GM18951 (cell line): ENCODE measurements at regions not wholly inside any gene's neighbourhood (a gene's known extent, or its start where the extent isn't known, plus 50 kb on each side); places are given as distances from the start of the nearest gene placed in this dataset.

Source experiments
- POLR2A ChIP-seq: IDR thresholded peaks from 4 replicates; pipeline ENCODE4 v1.6.1; 2011; ENCODE audit warnings: mild to moderate bottlenecking; ENCODE audit not compliant: insufficient read length, insufficient read depth; ENCODE audit errors: extremely low read depth
- in situ Hi-C: fragments of 300-500 bp; cut with MboI; formaldehyde crosslinking; loops from one replicate; pipeline ENCODE4 v1.12.0; 2022; ENCODE audit warnings: low sequenced_read_pairs, mixed read lengths, inconsistent platforms; ENCODE audit not compliant: unreplicated experiment

- TF ChIP-seq POLR2A, result no peak
- in situ Hi-C loops, result no loop called here
Measured at GRCh38 chr1:80778094-80778840, 1022.5 kb upstream of the ADGRL2 start.

DNA sequence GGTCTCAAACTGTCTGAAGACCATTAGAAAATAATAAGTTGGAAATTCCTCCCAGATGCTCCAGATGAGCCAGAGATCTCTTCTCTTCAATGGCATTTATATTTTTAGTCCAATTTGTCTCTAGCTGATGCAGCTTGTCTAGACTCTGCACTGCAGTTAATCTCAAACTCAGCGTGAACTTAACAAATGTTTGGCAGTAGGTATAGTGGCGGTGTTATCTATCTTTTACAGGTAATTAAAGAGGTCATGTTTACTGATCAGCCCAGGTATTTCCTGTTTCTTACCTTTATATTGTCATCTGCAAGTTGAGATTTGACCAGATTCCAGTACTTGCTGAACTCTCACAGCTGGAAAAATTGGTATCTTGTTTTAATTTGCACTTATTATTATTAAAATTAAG lies 1024.5 kb upstream of the ADGRL2 start:
- in situ Hi-C loops, result no loop called here
- TF ChIP-seq POLR2A, result no peak

DNA sequence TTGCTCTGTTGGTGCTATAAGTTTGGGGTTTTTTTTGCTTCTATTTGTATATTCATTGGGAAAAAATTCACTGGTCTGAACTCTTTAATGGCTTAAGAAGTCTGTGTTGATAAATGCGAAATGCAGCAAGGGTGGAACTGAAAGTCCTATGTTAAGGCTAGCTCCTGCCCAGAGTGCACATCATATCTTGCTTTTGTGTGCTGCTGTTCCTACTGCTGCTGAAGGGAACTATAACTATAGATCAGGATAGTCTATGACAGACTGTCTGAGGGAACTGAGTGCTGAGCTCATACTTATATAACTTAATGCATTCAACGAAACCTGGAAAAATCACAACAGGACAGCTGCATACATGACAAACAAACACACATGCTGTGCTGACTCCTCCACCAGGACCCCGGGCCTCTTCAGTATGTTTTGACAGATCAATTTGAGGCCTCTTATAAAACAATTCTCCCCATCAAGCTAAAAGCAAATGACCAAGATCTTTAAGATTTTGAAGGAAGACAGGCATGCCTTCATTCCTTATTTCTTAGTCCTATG lies 1031.5 kb upstream of the ADGRL2 start:
- in situ Hi-C loops, result no loop called here
- TF ChIP-seq POLR2A, result no peak

GRCh38 chr1:80767711-80768110 lies 1033.0 kb upstream of the ADGRL2 start:
- no peak for TF ChIP-seq POLR2A
- in situ Hi-C loops, result no loop called here

DNA sequence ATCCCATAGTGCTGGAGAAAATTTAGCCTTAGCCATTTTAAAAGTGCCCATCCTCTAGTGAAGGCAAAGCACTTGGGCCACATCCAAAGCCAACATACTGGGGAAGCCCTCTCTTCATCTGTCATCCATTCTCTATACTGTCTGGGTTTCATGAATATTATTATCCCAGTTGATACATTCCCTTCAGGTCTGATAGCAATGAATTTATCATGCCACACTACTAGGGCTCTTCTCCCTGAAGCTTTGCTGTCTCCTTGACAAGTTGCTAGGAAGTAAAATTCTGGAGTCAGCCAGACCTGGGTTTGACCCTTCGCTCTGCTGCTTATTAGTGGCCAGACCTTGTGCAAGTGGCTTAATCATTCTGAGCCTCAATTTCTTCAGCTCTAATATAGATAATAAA lies 1041.4 kb upstream of the ADGRL2 start:
- in situ Hi-C loops, result no loop called here

GRCh38 chr1:80755944-80756343 lies 1044.8 kb upstream of the ADGRL2 start:
- TF ChIP-seq POLR2A, result no peak
- in situ Hi-C loops, result no loop called here

More for the DNA sequence above, 1041.4 kb upstream of the ADGRL2 start:
- no peak for TF ChIP-seq POLR2A

DNA sequence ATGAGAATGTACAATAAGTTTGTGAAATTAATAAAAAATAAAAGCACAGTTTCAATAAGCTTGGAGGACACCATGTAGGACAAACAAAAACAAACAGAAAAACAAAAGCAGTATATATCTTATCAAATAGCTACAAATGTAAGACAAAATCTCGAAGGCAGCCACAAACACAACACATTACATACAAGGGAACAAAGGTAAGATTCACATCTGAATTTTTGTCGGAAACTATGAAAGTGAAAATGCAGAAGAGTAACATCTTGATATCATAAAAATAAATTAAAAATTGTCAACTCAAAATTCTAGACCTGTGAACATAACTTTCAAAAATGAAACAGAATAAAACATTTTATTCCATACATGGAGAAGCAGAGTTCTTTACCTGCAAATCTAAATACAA lies 1049.5 kb upstream of the ADGRL2 start:
- in situ Hi-C loops, result no loop called here
- TF ChIP-seq POLR2A, result no peak

DNA sequence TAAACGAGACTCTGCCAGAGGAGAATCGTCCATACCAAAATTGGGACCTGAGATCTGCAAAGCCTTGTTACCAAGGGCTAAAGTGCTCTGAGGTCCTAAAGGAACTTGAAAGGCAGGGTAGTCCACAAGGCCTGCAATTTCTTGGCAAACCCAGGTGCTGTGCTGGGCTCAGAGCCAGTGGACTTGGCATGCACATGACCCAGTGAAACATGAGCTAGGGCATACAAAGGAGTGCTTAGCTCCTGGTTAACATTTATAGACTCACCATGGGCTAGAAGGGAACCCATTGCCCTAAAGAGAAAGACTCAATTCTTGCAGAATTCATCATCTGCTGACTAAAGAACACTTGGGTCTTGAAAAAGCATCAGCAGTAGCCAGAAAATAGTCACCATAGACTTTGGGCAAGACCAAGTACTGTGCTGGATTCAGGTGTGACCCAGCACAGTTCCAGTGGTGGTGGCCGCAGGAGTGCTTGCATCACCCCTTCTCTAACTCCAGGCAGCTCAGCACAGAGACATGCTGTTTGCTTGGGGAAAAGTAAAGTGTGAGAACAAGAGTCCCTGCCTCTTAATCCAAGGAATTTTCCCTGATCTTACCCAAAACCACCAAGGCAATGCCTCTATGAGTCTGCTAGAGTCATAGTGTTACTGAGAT lies 1069.4 kb upstream of the ADGRL2 start:
- TF ChIP-seq POLR2A, result no peak
- in situ Hi-C loops, result no loop called here

- in situ Hi-C loops, result no loop called here
- TF ChIP-seq POLR2A, result no peak
Measured at GRCh38 chr1:80722611-80723010, 1078.1 kb upstream of the ADGRL2 start.

GRCh38 chr1:80706526-80706925 lies 1094.2 kb upstream of the ADGRL2 start:
- in situ Hi-C loops, result no loop called here
- no peak for TF ChIP-seq POLR2A

DNA sequence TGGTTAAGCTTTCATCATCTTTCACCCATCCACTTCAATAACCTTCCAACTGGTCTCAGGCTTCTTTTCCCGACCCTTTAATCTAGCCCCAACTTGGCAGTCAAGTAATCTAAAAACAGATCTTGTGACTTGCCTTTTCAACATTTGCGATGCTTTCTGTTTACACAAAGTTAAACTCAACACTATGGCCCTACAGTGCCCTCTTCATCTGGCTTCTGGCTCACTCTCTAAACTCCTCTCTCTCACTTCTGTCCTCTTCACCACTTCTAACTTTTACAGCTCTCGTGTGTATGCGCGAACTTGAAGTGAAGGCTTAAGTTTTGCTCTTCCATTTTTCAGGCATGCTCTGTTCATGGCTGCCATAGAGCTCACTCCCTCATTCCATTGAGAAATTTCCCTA lies 1122.3 kb upstream of the ADGRL2 start:
- in situ Hi-C loops, result no loop called here
- TF ChIP-seq POLR2A, result no peak

- in situ Hi-C loops, result no loop called here
- TF ChIP-seq POLR2A, result no peak
Measured at GRCh38 chr1:80675454-80675853, 1125.3 kb upstream of the ADGRL2 start.

DNA sequence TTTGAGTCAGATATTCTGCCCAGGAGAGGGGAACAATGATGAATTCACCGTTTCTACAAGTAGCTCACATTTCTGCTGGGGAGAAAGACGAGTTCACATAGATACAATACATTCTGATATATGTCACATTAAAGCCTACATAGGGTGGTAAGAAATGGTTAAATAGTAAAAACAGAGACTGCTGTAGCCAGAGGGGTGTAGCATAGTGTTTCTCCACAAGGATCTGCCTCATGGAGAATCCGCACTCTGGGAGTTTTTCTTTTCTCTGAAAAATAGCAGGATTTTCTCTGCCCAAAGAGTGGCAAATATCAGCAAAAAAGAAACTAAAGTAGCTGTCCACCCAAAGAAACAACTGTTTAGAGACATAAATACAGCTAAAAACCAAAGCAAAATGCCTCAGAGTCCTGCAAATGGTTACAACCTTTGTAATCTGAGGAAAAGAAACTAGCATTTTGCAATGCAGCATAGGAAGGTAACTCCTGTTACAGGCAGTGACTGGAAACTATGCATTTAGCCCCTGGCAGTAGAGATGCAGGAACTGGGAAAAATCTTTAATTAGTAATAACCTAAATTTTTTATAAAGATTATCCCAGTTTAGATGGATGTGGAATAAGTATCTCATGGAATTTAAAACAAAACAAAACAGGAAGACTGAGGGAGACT lies 1126.7 kb upstream of the ADGRL2 start:
- in situ Hi-C loops, result no loop called here
- no peak for TF ChIP-seq POLR2A
